K562 (cell line): ENCODE measurements at regions not wholly inside any gene's neighbourhood (a gene's known extent, or its start where the extent isn't known, plus 50 kb on each side); places are given as distances from the start of the nearest gene placed in this dataset.
"Not testable (repeated sequence)": the region's sequence is repeated elsewhere in the genome, so short reads cannot be mapped to it uniquely, and the experiment has no call there.

Experiments
- ATAC-seq: fragments of 200-7000 bp; cut with Tn5 transposase; 3 replicates; pipeline ENCODE4 v1.9.1; 2020; ENCODE audit warnings: moderate library complexity
- BruUV-seq: library from RNA; stranded (reverse); fragments of 400-500 nt; replicated peaks from 2 replicates; lab custom pipeline; 2021; lab: Mats Ljungman, UMichigan
- CTCF ChIA-PET: fragments of 300-600 bp; formaldehyde crosslinking; extraction: SDS; loops from one replicate; lab custom pipeline; 2021; ENCODE audit warnings: low intra/inter-chr PET ratio; lab: Yijun Ruan, JAX
- POLR2A ChIA-PET: fragments of 300-600, 350-650 bp; sonication (Branson Sonifier 250); formaldehyde crosslinking; extraction: SDS; loops from one replicate; lab custom pipeline; 2021; ENCODE audit warnings: antibody characterized with exemption, inconsistent platforms; lab: Yijun Ruan, JAX
- DNase-seq, 4 experiments: peaks; one replicate each; pipeline versions ENCODE4 v3.0.0 to v3.0.0-alpha.2; 2011 to 2018; ENCODE audit warnings: low spot score in 3 of 4, mixed read lengths in 3 of 4; ENCODE audit errors: extremely low read depth in 1 of 4
- FAIRE-seq: peaks from 2 replicates; lab custom pipeline; 2011; peaks lifted over from hg19 to GRCh38; lab: Jason Lieb, UNC
- H2AFZ ChIP-seq: 2 replicates; pipeline ENCODE4 v1.6.0; 2011; ENCODE audit warnings: low read depth, low read length, control low read depth, inconsistent platforms
- H3K27ac ChIP-seq: fragments of 200-600 bp; 3 replicates; pipeline ENCODE4 v1.8.0; 2011; ENCODE audit warnings: low read depth, mild to moderate bottlenecking, control low read depth, inconsistent platforms, low read length, moderate library complexity, mixed read lengths; ENCODE audit errors: extremely low read depth
- H3K27me3 ChIP-seq, 2 experiments: fragments of 300-600 bp in 1 of 2; 2 replicates in 1 of 2; 3 replicates in 1 of 2; pipeline versions ENCODE4 v1.6.0 to v1.8.0; 2011; ENCODE audit warnings: inconsistent platforms in 2 of 2, low read length in 2 of 2, mild to moderate bottlenecking in 1 of 2, mixed read lengths in 1 of 2, moderate library complexity in 1 of 2; ENCODE audit not compliant: control insufficient read depth in 2 of 2, insufficient read depth in 2 of 2
- H3K36me3 ChIP-seq: fragments of 300-600 bp; 3 replicates; pipeline ENCODE4 v1.8.0; 2011; ENCODE audit warnings: mild to moderate bottlenecking, low read length, inconsistent platforms; ENCODE audit not compliant: control insufficient read depth, insufficient read depth
- H3K4me1 ChIP-seq, 2 experiments: fragments of 200-600 bp in 1 of 2; replicated peaks in 1 of 2; 2 replicates in 1 of 2; 3 replicates in 1 of 2; pipeline versions ENCODE4 v1.5.1 to v1.8.0; 2011; ENCODE audit warnings: inconsistent platforms in 2 of 2, low read length in 2 of 2, mild to moderate bottlenecking in 1 of 2, mixed read lengths in 1 of 2, moderate library complexity in 1 of 2; ENCODE audit not compliant: control insufficient read depth in 2 of 2, insufficient read depth in 2 of 2
- H3K4me2 ChIP-seq: 2 replicates; pipeline ENCODE4 v1.6.1; 2011; ENCODE audit warnings: low read length, control low read depth, inconsistent platforms, mixed read lengths; ENCODE audit not compliant: insufficient read depth
- H3K4me3 ChIP-seq: fragments of 200-600 bp; sonication (generic), shearing (Covaris generic); 2 replicates; pipeline ENCODE4 v1.5.1; 2016; ENCODE audit warnings: control low read depth, inconsistent platforms
- H3K79me2 ChIP-seq: fragments of 200-600 bp; 3 replicates; pipeline ENCODE4 v1.8.0; 2011; ENCODE audit warnings: low read length, inconsistent platforms; ENCODE audit not compliant: control insufficient read depth, insufficient read depth
- H3K9ac ChIP-seq, 2 experiments: 2 replicates each; pipeline versions ENCODE4 v1.6.0 to v1.6.1; 2011; ENCODE audit warnings: low read depth in 2 of 2, low read length in 2 of 2, control low read depth in 1 of 2, inconsistent platforms in 1 of 2, mild to moderate bottlenecking in 1 of 2, mixed read lengths in 1 of 2; ENCODE audit not compliant: insufficient read depth in 1 of 2
- H3K9me1 ChIP-seq: one replicate; pipeline ENCODE4 v1.6.0; 2011; ENCODE audit warnings: inconsistent platforms, mild to moderate bottlenecking, low read length, moderate library complexity; ENCODE audit not compliant: control insufficient read depth, insufficient read depth
- H3K9me3 ChIP-seq: replicated peaks from 2 replicates; pipeline ENCODE4 v1.5.1; 2011; ENCODE audit warnings: low read depth, low read length, inconsistent platforms; ENCODE audit not compliant: control insufficient read depth, insufficient read depth
- H4K20me1 ChIP-seq: replicated peaks from 2 replicates; pipeline ENCODE4 v1.6.1; 2011; ENCODE audit warnings: low read length, inconsistent platforms, mixed read lengths; ENCODE audit not compliant: control insufficient read depth, insufficient read depth
- BCOR ChIP-seq: fragments of 450-650 bp; IDR thresholded peaks from 2 replicates; pipeline ENCODE4 v1.6.1; 2016
- ZNF146 ChIP-seq: IDR thresholded peaks from one replicate; pipeline ENCODE4 v1.6.1; 2018; ENCODE audit warnings: missing compliant biosample characterization; ENCODE audit not compliant: unreplicated experiment
- WGBS: fragments of 100-300 bp; shearing (Covaris generic); methylation state at CpG from one replicate; pipeline ENCODE4 v1.1.6; 2016; ENCODE audit warnings: low coverage, mixed read lengths; ENCODE audit not compliant: insufficient coverage; ENCODE audit errors: missing lambda C conversion rate; 5-methylcytosine and 5-hydroxymethylcytosine counted together
- in situ Hi-C: fragments of 300-500 bp; cut with MboI; formaldehyde crosslinking; loops from 4 replicates; pipeline ENCODE4 v1.15.0; 2018; ENCODE audit warnings: inconsistent platforms, mixed read lengths
- intact Hi-C: fragments of 100-400 bp; cut with micrococcal nuclease; formaldehyde crosslinking; loops from 2 replicates; pipeline ENCODE4 v1.14.2; 2022

GRCh38 chr1:31495351-31495750 is 81.0 kb upstream of the TINAGL1 start:
- H3K4me2 ChIP-seq, H3K9me1 ChIP-seq, H3K27ac ChIP-seq, CTCF ChIA-PET, H4K20me1 ChIP-seq, H3K4me3 ChIP-seq, H3K4me1 ChIP-seq, in situ Hi-C loops, H2AFZ ChIP-seq, ATAC-seq, FAIRE-seq, DNase-seq, intact Hi-C loops, H3K9ac ChIP-seq, H3K9me3 ChIP-seq, BruUV-seq, H3K36me3 ChIP-seq, POLR2A ChIA-PET, H3K79me2 ChIP-seq: not testable (repeated sequence)
- WGBS: 31% methylated on average over 5 of the region's 5 CpGs
- peak; percentile 49; the same call in 1 of the 2 replicates for TF ChIP-seq BCOR
- peak; percentile 5 for TF ChIP-seq ZNF146
- H3K27me3 ChIP-seq: peaks cover 4 to 15% of the 10 kb centered on the region in 2 experiments; a peak in 4 of 5 replicates

DNA sequence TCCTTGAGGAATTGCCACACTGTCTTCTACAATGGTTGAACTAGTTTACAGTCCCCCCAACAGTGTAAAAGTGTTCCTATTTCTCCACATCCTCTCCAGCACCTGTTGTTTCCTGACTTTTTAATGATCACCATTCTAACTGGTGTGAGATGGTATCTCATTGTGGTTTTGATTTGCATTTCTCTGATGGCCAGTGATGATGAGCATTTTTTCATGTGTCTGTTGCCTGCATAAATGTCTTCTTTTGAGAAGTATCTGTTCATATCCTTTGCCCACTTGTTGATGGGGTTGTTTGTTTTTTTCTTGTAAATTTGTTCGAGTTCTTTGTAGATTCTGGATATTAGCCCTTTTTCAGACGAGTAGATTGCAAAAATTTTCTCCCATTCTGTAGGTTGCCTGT is 80.5 kb upstream of the TINAGL1 start:
- H3K4me1 ChIP-seq, in situ Hi-C loops, ATAC-seq, H4K20me1 ChIP-seq, H3K4me3 ChIP-seq, DNase-seq, H3K36me3 ChIP-seq, H3K79me2 ChIP-seq, CTCF ChIA-PET, H3K9ac ChIP-seq, H3K4me2 ChIP-seq, BruUV-seq, H3K9me1 ChIP-seq, H2AFZ ChIP-seq, POLR2A ChIA-PET, H3K9me3 ChIP-seq, intact Hi-C loops, FAIRE-seq, H3K27ac ChIP-seq: not testable (repeated sequence)
- 0% methylated on average over 2 of the region's 2 CpGs for WGBS
- peaks cover 4 to 17% of the 10 kb centered on the region in 2 experiments; a peak in 4 of 5 replicates for H3K27me3 ChIP-seq
